H9 (cell line): ENCODE measurements at regions not wholly inside any gene's neighbourhood (a gene's known extent, or its start where the extent isn't known, plus 50 kb on each side); places are given as distances from the start of the nearest gene placed in this dataset.

Experiments
- DNase-seq: peaks from one replicate; pipeline ENCODE4 v3.0.0-alpha.2; 2017
- H2AFZ ChIP-seq: one replicate; pipeline ENCODE4 v1.6.1; 2013; ENCODE audit warnings: mild to moderate bottlenecking, low read length, control low read depth, moderate library complexity
- H2AK5ac ChIP-seq: 2 replicates; pipeline ENCODE4 v1.6.1; 2013; ENCODE audit warnings: low read length, control low read depth, mixed read lengths; ENCODE audit not compliant: insufficient read length
- H2BK120ac ChIP-seq: one replicate; pipeline ENCODE4 v1.6.1; 2013; ENCODE audit warnings: low read depth, mild to moderate bottlenecking, low read length, control low read depth, inconsistent platforms; ENCODE audit not compliant: poor library complexity, severe bottlenecking
- H2BK12ac ChIP-seq: 2 replicates; pipeline ENCODE4 v1.6.1; 2013; ENCODE audit warnings: low read length, control low read depth, mixed read lengths, low read depth; ENCODE audit not compliant: insufficient read length
- H2BK15ac ChIP-seq: 2 replicates; pipeline ENCODE4 v1.6.1; 2013; ENCODE audit warnings: low read depth, low read length, control low read depth
- H2BK20ac ChIP-seq: one replicate; pipeline ENCODE4 v1.6.1; 2013; ENCODE audit warnings: low read depth, mild to moderate bottlenecking, low read length, control low read depth, inconsistent platforms; ENCODE audit not compliant: poor library complexity, severe bottlenecking
- H2BK5ac ChIP-seq: 2 replicates; pipeline ENCODE4 v1.6.1; 2013; ENCODE audit warnings: low read length, control low read depth, mixed read lengths; ENCODE audit not compliant: insufficient read length
- H3K14ac ChIP-seq: 2 replicates; pipeline ENCODE4 v1.6.1; 2013; ENCODE audit warnings: low read length, control low read depth; ENCODE audit not compliant: insufficient read depth
- H3K18ac ChIP-seq: 2 replicates; pipeline ENCODE4 v1.6.1; 2013; ENCODE audit warnings: low read depth, mild to moderate bottlenecking, mixed read lengths, low read length, control low read depth; ENCODE audit not compliant: insufficient read length
- H3K23ac ChIP-seq: 2 replicates; pipeline ENCODE4 v1.6.1; 2013; ENCODE audit warnings: low read length, control low read depth, mixed read lengths, low read depth; ENCODE audit not compliant: insufficient read length
- H3K23me2 ChIP-seq: 2 replicates; pipeline ENCODE4 v1.6.1; 2013; ENCODE audit warnings: low read depth, mild to moderate bottlenecking, mixed read lengths, low read length, control low read depth; ENCODE audit not compliant: insufficient read length, poor library complexity, severe bottlenecking
- H3K27ac ChIP-seq: 2 replicates; pipeline ENCODE4 v1.5.1; 2013; ENCODE audit warnings: low read length, control low read depth, mixed read lengths, low read depth; ENCODE audit not compliant: insufficient read length
- H3K27me3 ChIP-seq: 2 replicates; pipeline ENCODE4 v1.6.1; 2013; ENCODE audit warnings: low read length, control low read depth, inconsistent platforms; ENCODE audit not compliant: insufficient read depth
- H3K4ac ChIP-seq: 2 replicates; pipeline ENCODE4 v1.6.1; 2013; ENCODE audit warnings: low read depth, mild to moderate bottlenecking, control low read depth, inconsistent platforms, low read length, moderate library complexity
- H3K4me1 ChIP-seq: 2 replicates; pipeline ENCODE4 v1.6.1; 2013; ENCODE audit warnings: low read length, control low read depth, inconsistent platforms; ENCODE audit not compliant: insufficient read depth
- H3K4me2 ChIP-seq: 2 replicates; pipeline ENCODE4 v1.6.1; 2013; ENCODE audit warnings: low read length, control low read depth, mixed read lengths; ENCODE audit not compliant: insufficient read length, insufficient read depth
- H3K56ac ChIP-seq: 2 replicates; pipeline ENCODE4 v1.6.1; 2013; ENCODE audit warnings: low read depth, mild to moderate bottlenecking, mixed read lengths, low read length, control low read depth; ENCODE audit not compliant: insufficient read length
- H3K79me1 ChIP-seq: 2 replicates; pipeline ENCODE4 v1.6.1; 2013; ENCODE audit warnings: low read depth, mild to moderate bottlenecking, moderate library complexity, low read length, control low read depth, inconsistent platforms; ENCODE audit not compliant: insufficient read depth, poor library complexity, severe bottlenecking
- H3K79me2 ChIP-seq: 2 replicates; pipeline ENCODE4 v1.6.1; 2013; ENCODE audit warnings: low read length, control low read depth, inconsistent platforms; ENCODE audit not compliant: insufficient read depth
- H3K9ac ChIP-seq: 2 replicates; pipeline ENCODE4 v1.6.1; 2013; ENCODE audit warnings: low read length, control low read depth, mixed read lengths; ENCODE audit not compliant: insufficient read length; ENCODE audit errors: extremely low read depth
- H3K9me3 ChIP-seq: one replicate; pipeline ENCODE4 v1.6.1; 2013; ENCODE audit warnings: low read depth, low read length, inconsistent platforms; ENCODE audit not compliant: control insufficient read depth
- H3T11ph ChIP-seq: one replicate; pipeline ENCODE4 v1.6.1; 2013; ENCODE audit warnings: mild to moderate bottlenecking, low read length, control low read depth, inconsistent platforms
- H4K20me1 ChIP-seq: one replicate; pipeline ENCODE4 v1.6.1; 2013; ENCODE audit not compliant: control insufficient read depth, insufficient read length, insufficient read depth
- H4K5ac ChIP-seq: 2 replicates; pipeline ENCODE4 v1.6.1; 2013; ENCODE audit warnings: low read depth, mild to moderate bottlenecking, mixed read lengths, low read length, control low read depth; ENCODE audit not compliant: insufficient read length
- H4K8ac ChIP-seq: replicated peaks from 2 replicates; pipeline ENCODE4 v1.6.1; 2013; ENCODE audit warnings: low read length, control low read depth, mixed read lengths, low read depth; ENCODE audit not compliant: insufficient read length
- H4K91ac ChIP-seq: 2 replicates; pipeline ENCODE4 v1.6.1; 2013; ENCODE audit warnings: low read depth, mild to moderate bottlenecking, moderate library complexity, mixed read lengths, low read length, control low read depth; ENCODE audit not compliant: insufficient read length
- H3K27ac Mint-ChIP-seq, 3 experiments: 2 replicates in 2 of 3; 3 replicates in 1 of 3; pipeline ENCODE4 v1.8.0; 2020 to 2021; ENCODE audit warnings: mixed read lengths in 3 of 3, mild to moderate bottlenecking in 1 of 3, moderate library complexity in 1 of 3
- H3K27me3 Mint-ChIP-seq: 2 replicates; pipeline ENCODE4 v1.8.0; 2021; ENCODE audit warnings: low read depth, mild to moderate bottlenecking, moderate library complexity, mixed read lengths
- H3K36me3 Mint-ChIP-seq, 3 experiments: 2 replicates in 2 of 3; 3 replicates in 1 of 3; pipeline ENCODE4 v1.8.0; 2020 to 2021; ENCODE audit warnings: low read depth in 3 of 3, mixed read lengths in 3 of 3; ENCODE audit not compliant: insufficient read depth in 1 of 3
- H3K4me1 Mint-ChIP-seq, 2 experiments: 2 replicates each; pipeline ENCODE4 v1.8.0; 2020; ENCODE audit warnings: mixed read lengths in 2 of 2
- H3K4me3 Mint-ChIP-seq, 2 experiments: 2 replicates in 1 of 2; 3 replicates in 1 of 2; pipeline ENCODE4 v1.8.0; 2020 to 2021; ENCODE audit warnings: mild to moderate bottlenecking in 2 of 2, mixed read lengths in 2 of 2, moderate library complexity in 1 of 2
- H3K9me3 Mint-ChIP-seq, 2 experiments: 2 replicates in 1 of 2; 3 replicates in 1 of 2; pipeline ENCODE4 v1.8.0; 2020; ENCODE audit warnings: mild to moderate bottlenecking in 2 of 2, mixed read lengths in 2 of 2, moderate library complexity in 1 of 2
- WGBS: extraction: QIAGEN DNeasy Blood & Tissue Kit; methylation state at CpG from one replicate; pipeline ENCODE4 v1.1.7; 2013; ENCODE audit warnings: missing lambda C conversion rate, low lambda C conversion rate, mixed read lengths; ENCODE audit not compliant: insufficient read length; ENCODE audit errors: extremely low coverage; 5-methylcytosine and 5-hydroxymethylcytosine counted together
- TF ChIP-seq, protein P1 (sequence below): fragments of 200-600 bp; sonication (generic); conservative IDR thresholded peaks from 3 replicates; pipeline ENCODE4 v1.8.0; 2021; ENCODE audit warnings: antibody characterized with exemption, mild to moderate bottlenecking

- Histone ChIP-seq H4K8ac (no peak overlapping the region), H4K91ac (no peak overlapping the region), H3K4ac (no peak overlapping the region), H3K27me3 (no peaks in the 10 kb centered on the region), H3K18ac (no peak overlapping the region), H3T11ph (no peak overlapping the region), H4K20me1 (no peaks in the 10 kb centered on the region), H3K9me3 (no peaks in the 10 kb centered on the region), H2AK5ac (no peak overlapping the region), H2BK5ac (no peak overlapping the region), H3K79me2 (no peaks in the 10 kb centered on the region), H2BK20ac (no peak overlapping the region), H2BK12ac (no peak overlapping the region), H2BK15ac (no peak overlapping the region), H2BK120ac (no peak overlapping the region), H3K14ac (no peak overlapping the region), H3K23me2 (no peaks in the 10 kb centered on the region), H3K23ac (no peak overlapping the region), H3K4me1 (no peaks in the 10 kb centered on the region), H2AFZ (no peak overlapping the region), H3K27ac (no peak overlapping the region), H4K5ac (no peak overlapping the region), H3K4me2 (no peak overlapping the region), H3K79me1 (no peaks in the 10 kb centered on the region), H3K9ac (no peak overlapping the region), H3K56ac (no peak overlapping the region)
- WGBS: no CpG with 5 or more reads among the region's 1 CpG
- H3K36me3 Mint-ChIP-seq: peaks cover 0 to 1% (median 0%) of the 10 kb centered on the region in 3 experiments; a peak in 2 of 7 replicates
- no peaks in the 10 kb centered on the region; a peak in 1 of 5 replicates for H3K9me3 Mint-ChIP-seq
- no peak overlapping the region for H3K4me3 Mint-ChIP-seq
- DNase-seq: no peak
- peak overlapping the region in 1 of 3 experiments; percentile 20; a peak in 1 of 7 replicates for H3K27ac Mint-ChIP-seq
- peaks cover 4 to 5% of the 10 kb centered on the region in 2 experiments for H3K4me1 Mint-ChIP-seq
- H3K27me3 Mint-ChIP-seq: no peaks in the 10 kb centered on the region
- TF ChIP-seq, protein P1, sequence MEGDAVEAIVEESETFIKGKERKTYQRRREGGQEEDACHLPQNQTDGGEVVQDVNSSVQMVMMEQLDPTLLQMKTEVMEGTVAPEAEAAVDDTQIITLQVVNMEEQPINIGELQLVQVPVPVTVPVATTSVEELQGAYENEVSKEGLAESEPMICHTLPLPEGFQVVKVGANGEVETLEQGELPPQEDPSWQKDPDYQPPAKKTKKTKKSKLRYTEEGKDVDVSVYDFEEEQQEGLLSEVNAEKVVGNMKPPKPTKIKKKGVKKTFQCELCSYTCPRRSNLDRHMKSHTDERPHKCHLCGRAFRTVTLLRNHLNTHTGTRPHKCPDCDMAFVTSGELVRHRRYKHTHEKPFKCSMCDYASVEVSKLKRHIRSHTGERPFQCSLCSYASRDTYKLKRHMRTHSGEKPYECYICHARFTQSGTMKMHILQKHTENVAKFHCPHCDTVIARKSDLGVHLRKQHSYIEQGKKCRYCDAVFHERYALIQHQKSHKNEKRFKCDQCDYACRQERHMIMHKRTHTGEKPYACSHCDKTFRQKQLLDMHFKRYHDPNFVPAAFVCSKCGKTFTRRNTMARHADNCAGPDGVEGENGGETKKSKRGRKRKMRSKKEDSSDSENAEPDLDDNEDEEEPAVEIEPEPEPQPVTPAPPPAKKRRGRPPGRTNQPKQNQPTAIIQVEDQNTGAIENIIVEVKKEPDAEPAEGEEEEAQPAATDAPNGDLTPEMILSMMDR: no peak
Observed at GRCh38 chr12:46608431-46609272, 217.1 kb downstream of the SLC38A4 start.
